Erythroblast (primary cell): ENCODE measurements at regions not wholly inside any gene's neighbourhood (a gene's known extent, or its start where the extent isn't known, plus 50 kb on each side); places are given as distances from the start of the nearest gene placed in this dataset.

ENCODE experiments used
- GATA1 ChIP-seq: IDR thresholded peaks from 2 replicates; pipeline ENCODE4 v1.6.1; 2011; ENCODE audit warnings: low read depth, mild to moderate bottlenecking, control low read depth, low read length, moderate library complexity
- POLR2A ChIP-seq: IDR thresholded peaks from 2 replicates; pipeline ENCODE4 v1.6.1; 2011; ENCODE audit warnings: mild to moderate bottlenecking, low read length

DNA sequence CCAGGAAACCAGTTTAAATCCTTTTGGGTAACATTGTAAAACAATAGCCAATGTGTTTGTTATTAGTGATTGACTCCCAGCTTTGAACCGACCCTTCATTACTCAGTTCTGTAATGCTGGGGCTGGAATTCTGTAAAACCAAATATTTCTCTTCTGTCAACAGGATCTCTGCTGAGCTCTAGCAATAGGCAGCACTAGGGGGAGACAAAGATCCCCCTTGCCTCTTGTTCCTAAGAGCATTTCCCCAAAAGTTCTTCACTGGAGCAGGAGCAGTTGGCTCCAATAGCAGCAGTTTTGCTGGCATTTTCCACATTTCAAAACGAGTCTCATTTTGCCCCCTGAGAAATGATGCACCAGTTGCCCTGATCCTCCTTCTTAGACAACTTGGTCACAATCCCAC lies 1671.1 kb downstream of the MRPL39 start:
- TF ChIP-seq POLR2A, result no peak
- TF ChIP-seq GATA1, result no peak
